ENCODE measurements at regions not wholly inside any gene's neighbourhood (a gene's known extent, or its start where the extent isn't known, plus 50 kb on each side); places are given as distances from the start of the nearest gene placed in this dataset.

GRCh38 chr19:30083125-30083681, 141.2 kb downstream of the URI1 start:
- no peak for DNase-seq (ENCODE audit: low spot score)

DNA sequence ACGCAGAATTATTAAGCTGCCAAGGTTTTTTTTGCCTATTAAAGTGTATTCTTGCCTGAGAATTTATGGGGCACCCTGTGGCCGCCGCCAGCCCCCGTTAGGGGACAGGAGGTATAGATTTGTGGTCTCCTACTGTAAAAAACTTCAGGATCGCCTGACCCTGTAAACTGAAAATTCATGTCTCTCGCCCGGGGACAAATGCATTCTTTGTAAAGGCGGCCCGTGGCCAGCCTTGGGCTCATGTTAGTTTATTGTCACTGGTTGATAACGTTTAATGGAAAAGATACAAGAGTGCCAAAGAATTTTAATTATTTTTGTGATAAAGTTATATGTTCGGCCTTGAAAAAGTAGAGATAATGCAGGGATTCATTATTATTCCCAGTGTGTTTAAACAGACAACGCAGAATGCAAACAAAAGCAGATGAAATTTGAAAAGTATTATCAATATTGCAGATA, 141.7 kb downstream of the URI1 start:
- DNase-seq (ENCODE audit: low spot score): no peak

- DNase-seq (ENCODE audit: low spot score): no peak
These were observed 142.4 kb downstream of the URI1 start for GRCh38 chr19:30084390-30084819.

GRCh38 chr19:30085394-30085793, 143.4 kb downstream of the URI1 start:
- peak; percentile 11 for DNase-seq (ENCODE audit: low spot score)

DNA sequence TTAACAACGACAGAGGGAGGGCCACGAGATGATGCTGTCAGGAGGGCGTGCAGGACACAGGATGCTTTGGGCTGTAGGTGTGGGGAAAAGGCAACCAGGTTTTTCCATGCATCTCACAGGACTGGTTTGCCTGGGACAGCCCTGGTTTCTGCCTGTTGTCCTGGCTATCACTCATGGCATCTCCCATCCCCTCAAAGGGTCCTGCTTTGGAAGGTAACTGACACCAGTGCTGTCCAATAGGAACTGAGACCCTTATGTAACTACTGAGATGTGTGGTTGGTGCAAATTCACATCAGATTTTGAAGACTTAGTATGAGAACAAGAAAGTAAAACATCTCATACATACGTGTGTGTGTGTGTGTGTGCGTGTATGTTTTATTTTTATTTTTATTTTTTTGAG, 144.2 kb downstream of the URI1 start:
- DNase-seq (ENCODE audit: low spot score): no peak

DNA sequence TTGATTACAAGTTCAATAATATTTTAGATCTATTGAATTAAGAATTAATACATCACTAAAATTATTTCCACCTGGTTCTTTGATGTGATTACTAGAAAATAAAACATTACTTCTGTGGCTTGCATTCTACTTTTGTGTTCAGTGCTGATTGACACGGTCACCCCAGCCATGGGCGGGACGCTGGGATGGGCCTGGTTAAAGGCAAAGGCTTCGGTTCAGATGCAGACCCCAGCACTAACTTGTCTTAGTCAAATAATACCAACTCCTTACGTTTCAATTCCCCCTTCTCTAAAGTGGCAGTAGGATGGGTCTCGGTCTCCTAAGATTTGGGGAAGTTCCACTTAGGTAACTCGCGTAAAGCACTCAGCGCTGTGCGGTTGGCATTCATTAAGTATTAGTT, 144.9 kb downstream of the URI1 start:
- no peak for DNase-seq (ENCODE audit: low spot score)

- no peak for DNase-seq (ENCODE audit: low spot score)
These were observed 145.5 kb downstream of the URI1 start for GRCh38 chr19:30087381-30088138.

- DNase-seq (ENCODE audit: low spot score): no peak
These were observed 146.5 kb downstream of the URI1 start for GRCh38 chr19:30088567-30088966.

DNA sequence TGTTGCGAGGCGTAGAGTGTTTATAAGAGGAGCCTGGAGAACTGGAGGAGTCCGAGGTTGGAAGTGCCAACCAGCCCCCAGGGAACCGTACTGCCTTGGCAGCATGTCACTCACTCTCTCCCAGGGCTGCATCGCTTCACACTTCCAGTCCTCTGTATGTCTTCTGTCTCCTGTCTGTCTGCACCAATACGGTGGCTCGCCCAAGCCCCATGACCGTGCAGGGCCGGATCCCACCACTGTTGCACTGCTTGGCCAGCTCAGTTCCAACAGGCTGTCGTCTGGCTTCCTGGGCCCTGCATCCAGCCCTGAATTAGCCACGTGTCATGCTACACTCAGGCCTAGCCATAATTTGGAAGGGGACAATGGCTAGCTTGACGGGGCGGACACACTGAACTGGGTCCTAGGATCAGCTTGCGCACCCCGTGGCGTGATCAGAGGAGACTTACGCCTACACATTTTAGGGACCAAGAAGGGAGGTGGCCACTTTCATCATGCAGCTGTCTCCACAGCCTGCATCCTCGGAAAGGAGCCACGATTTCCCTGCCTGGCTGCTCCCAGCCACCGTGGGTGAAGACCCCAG, 147.1 kb downstream of the URI1 start:
- no peak for DNase-seq (ENCODE audit: low spot score)

- no peak for DNase-seq (ENCODE audit: low spot score)
These were observed 148.4 kb downstream of the URI1 start for GRCh38 chr19:30090476-30090875.

GRCh38 chr19:30090963-30091362, 148.9 kb downstream of the URI1 start:
- no peak for DNase-seq (ENCODE audit: low spot score)

GRCh38 chr19:30091456-30091855, 149.4 kb downstream of the URI1 start:
- DNase-seq (ENCODE audit: low spot score): no peak

GRCh38 chr19:30091856-30092255, 149.8 kb downstream of the URI1 start:
- DNase-seq (ENCODE audit: low spot score): no peak

- no peak for DNase-seq (ENCODE audit: low spot score)
These were observed 150.9 kb downstream of the URI1 start for GRCh38 chr19:30092721-30093569.

- DNase-seq (ENCODE audit: low spot score): no peak
These were observed 152.1 kb downstream of the URI1 start for GRCh38 chr19:30093966-30094755.

DNA sequence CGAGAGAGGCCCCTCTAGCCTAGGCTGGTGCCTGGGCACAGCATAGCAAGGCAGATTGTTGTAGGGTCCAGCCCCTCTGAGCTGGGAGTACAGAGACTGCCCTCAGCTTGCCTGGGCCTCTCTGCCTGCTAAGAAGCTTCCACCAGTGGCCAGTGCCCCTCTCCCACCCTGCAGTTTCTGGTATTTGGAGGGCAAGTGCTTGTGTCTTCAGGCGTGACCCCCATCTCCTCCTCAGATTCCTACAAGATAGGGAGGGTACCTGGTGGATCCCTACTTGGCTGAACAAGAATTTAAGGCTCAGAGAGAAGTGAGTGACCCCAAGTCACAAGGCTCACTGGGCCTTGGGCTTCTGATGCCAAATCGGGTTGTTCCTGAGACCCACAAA, 152.7 kb downstream of the URI1 start:
- no peak for DNase-seq (ENCODE audit: low spot score)

- DNase-seq (ENCODE audit: low spot score): no peak
These were observed 153.1 kb downstream of the URI1 start for GRCh38 chr19:30095171-30095570.

DNA sequence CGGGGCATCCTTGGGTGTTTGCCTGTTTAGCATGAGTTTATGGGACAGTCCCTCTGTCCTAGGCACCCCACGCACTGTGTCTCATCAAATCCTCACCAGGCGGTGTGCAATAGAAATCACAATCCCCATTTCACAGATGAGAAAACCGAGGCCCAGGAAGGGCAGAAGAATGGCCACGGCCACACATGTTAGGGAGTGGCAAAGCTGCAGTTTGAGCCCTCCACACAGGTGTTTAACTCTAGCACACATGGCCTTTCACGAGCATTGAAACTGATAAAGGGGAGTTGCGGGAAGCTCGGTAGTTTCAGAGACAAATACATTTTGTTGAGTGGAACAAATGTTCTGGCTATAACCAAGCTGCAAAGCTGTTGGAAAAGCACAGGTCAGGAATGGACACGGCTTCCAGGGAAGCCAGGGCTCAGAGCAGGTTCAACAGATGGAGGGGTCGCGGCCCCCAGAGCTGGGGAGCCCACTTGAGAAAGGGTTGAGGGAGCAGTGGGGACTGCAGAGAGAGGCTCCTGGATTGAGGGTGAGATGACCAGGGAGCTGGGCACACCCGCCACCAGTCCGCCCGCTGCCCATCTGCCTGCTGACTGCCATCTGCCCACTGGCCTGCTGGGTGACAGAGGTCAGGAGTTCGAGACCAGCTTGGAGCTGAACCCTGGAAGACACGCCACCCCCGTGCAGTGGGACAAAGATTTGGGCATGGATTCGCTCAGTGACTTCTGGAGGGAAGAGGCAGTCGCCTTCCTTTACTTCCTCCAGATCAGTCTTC, 154.7 kb downstream of the URI1 start:
- DNase-seq (ENCODE audit: low spot score): no peak

- DNase-seq (ENCODE audit: low spot score): no peak
These were observed 155.8 kb downstream of the URI1 start for GRCh38 chr19:30097746-30098280.

- DNase-seq (ENCODE audit: low spot score): no peak
These were observed 160.2 kb downstream of the URI1 start for GRCh38 chr19:30102239-30102638.

- DNase-seq (ENCODE audit: low spot score): no peak
These were observed 160.6 kb downstream of the URI1 start for GRCh38 chr19:30102666-30103065.

All from RKO (cell line).